ENCODE measurements at regions not wholly inside any gene's neighbourhood (a gene's known extent, or its start where the extent isn't known, plus 50 kb on each side); places are given as distances from the start of the nearest gene placed in this dataset.

GRCh38 chr9:106620866-106621265 is 242.1 kb upstream of the ZNF462 start:
- TF ChIP-seq, protein P1, sequence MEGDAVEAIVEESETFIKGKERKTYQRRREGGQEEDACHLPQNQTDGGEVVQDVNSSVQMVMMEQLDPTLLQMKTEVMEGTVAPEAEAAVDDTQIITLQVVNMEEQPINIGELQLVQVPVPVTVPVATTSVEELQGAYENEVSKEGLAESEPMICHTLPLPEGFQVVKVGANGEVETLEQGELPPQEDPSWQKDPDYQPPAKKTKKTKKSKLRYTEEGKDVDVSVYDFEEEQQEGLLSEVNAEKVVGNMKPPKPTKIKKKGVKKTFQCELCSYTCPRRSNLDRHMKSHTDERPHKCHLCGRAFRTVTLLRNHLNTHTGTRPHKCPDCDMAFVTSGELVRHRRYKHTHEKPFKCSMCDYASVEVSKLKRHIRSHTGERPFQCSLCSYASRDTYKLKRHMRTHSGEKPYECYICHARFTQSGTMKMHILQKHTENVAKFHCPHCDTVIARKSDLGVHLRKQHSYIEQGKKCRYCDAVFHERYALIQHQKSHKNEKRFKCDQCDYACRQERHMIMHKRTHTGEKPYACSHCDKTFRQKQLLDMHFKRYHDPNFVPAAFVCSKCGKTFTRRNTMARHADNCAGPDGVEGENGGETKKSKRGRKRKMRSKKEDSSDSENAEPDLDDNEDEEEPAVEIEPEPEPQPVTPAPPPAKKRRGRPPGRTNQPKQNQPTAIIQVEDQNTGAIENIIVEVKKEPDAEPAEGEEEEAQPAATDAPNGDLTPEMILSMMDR (IDR thresholded peaks at IDR 0.05; ENCODE audit: poor library complexity): no peak
- TF ChIP-seq EZH2 (IDR thresholded peaks at IDR 0.05; ENCODE audit: borderline replicate concordance) (no peak), EZH2phosphoT487 (IDR thresholded peaks at IDR 0.05; ENCODE audit: low read depth, severe bottlenecking, unreplicated experiment) (no peak)

All from hepatocyte (in vitro differentiated cells).